Endothelial cell of umbilical vein (primary cell): ENCODE measurements at regions not wholly inside any gene's neighbourhood (a gene's known extent, or its start where the extent isn't known, plus 50 kb on each side); places are given as distances from the start of the nearest gene placed in this dataset.
"Not testable (repeated sequence)": the region's sequence is repeated elsewhere in the genome, so short reads cannot be mapped to it uniquely, and the experiment has no call there.

ENCODE experiments used
- BruUV-seq: library from RNA; stranded (reverse); fragments of 400-500 nt; replicated peaks from 2 replicates; lab custom pipeline; 2021; lab: Mats Ljungman, UMichigan
- CTCF ChIA-PET: fragments of 300-600, 350-600 bp; sonication (Branson Sonifier 250); formaldehyde crosslinking; loops from one replicate; lab custom pipeline; 2021; ENCODE audit warnings: antibody characterized with exemption, inconsistent platforms; lab: Charles Lee
- POLR2A ChIA-PET: fragments of 300-600, 350-600 bp; sonication (Branson Sonifier 250); formaldehyde crosslinking; loops from one replicate; lab custom pipeline; 2021; ENCODE audit warnings: antibody characterized with exemption, inconsistent platforms; lab: Charles Lee
- DNase-seq: peaks from one replicate; pipeline ENCODE4 v3.0.0-alpha.2; 2011; ENCODE audit warnings: low read depth, low spot score
- FAIRE-seq: peaks from 2 replicates; lab custom pipeline; 2011; peaks lifted over from hg19 to GRCh38; lab: Jason Lieb, UNC
- H2AFZ ChIP-seq: 2 replicates; pipeline ENCODE4 v1.6.0; 2012; ENCODE audit warnings: low read depth, low read length, control low read depth, inconsistent platforms
- H3K27ac ChIP-seq: 2 replicates; pipeline ENCODE4 v1.5.1; 2011; ENCODE audit warnings: low read depth, mild to moderate bottlenecking, control low read depth, low read length, moderate library complexity; ENCODE audit not compliant: insufficient read depth
- H3K27me3 ChIP-seq, 2 experiments: 2 replicates each; pipeline versions ENCODE4 v1.6.0 to v1.6.1; 2011; ENCODE audit warnings: low read length in 2 of 2, mixed read lengths in 1 of 2; ENCODE audit not compliant: control insufficient read depth in 2 of 2, insufficient read depth in 2 of 2
- H3K36me3 ChIP-seq, 2 experiments: 2 replicates in 1 of 2; 3 replicates in 1 of 2; pipeline ENCODE4 v1.5.1; 2011; ENCODE audit warnings: low read length in 2 of 2, mild to moderate bottlenecking in 1 of 2, moderate library complexity in 1 of 2; ENCODE audit not compliant: control insufficient read depth in 2 of 2, insufficient read depth in 2 of 2; ENCODE audit errors: extremely low read depth in 1 of 2
- H3K4me1 ChIP-seq: 3 replicates; pipeline ENCODE4 v1.5.1; 2011; ENCODE audit warnings: mild to moderate bottlenecking, low read length; ENCODE audit not compliant: control insufficient read depth, insufficient read depth; ENCODE audit errors: extremely low read depth
- H3K4me2 ChIP-seq: 2 replicates; pipeline ENCODE4 v1.6.1; 2011; ENCODE audit warnings: low read length, control low read depth, mixed read lengths; ENCODE audit not compliant: insufficient read depth
- H3K4me3 ChIP-seq, 3 experiments: fragments of 200-600 bp in 1 of 3; sonication (generic), shearing (Covaris generic) in 1 of 3; replicated peaks in 1 of 3; 2 replicates each; pipeline ENCODE4 v1.5.1; 2011 to 2016; ENCODE audit warnings: control low read depth in 3 of 3, low read length in 3 of 3, mild to moderate bottlenecking in 2 of 3, inconsistent platforms in 1 of 3, low read depth in 1 of 3, moderate library complexity in 1 of 3; ENCODE audit not compliant: insufficient read depth in 1 of 3
- H3K79me2 ChIP-seq: 2 replicates; pipeline ENCODE4 v1.6.0; 2012; ENCODE audit warnings: low read length, inconsistent platforms; ENCODE audit not compliant: control insufficient read depth, insufficient read depth
- H3K9ac ChIP-seq: replicated peaks from 2 replicates; pipeline ENCODE3; 2011; ENCODE audit warnings: low read length, control low read depth; ENCODE audit not compliant: insufficient read depth; ENCODE audit errors: extremely low read depth
- H3K9me1 ChIP-seq: replicated peaks from 3 replicates; pipeline ENCODE4 v1.6.0; 2011; ENCODE audit warnings: mild to moderate bottlenecking, low read length; ENCODE audit not compliant: control insufficient read depth, insufficient read depth; ENCODE audit errors: extremely low read depth
- H3K9me3 ChIP-seq: replicated peaks from 2 replicates; pipeline ENCODE4 v1.5.1; 2012; ENCODE audit warnings: low read length, inconsistent platforms; ENCODE audit not compliant: control insufficient read depth, insufficient read depth
- H4K20me1 ChIP-seq: replicated peaks from 2 replicates; pipeline ENCODE3; 2011; ENCODE audit warnings: mild to moderate bottlenecking, low read length; ENCODE audit not compliant: control insufficient read depth, insufficient read depth; ENCODE audit errors: extremely low read depth
- EZH2 ChIP-seq: IDR thresholded peaks from 2 replicates; pipeline ENCODE4 v1.6.1; 2012; ENCODE audit warnings: borderline replicate concordance, low read depth, mild to moderate bottlenecking, moderate library complexity, low read length, inconsistent platforms; ENCODE audit not compliant: severe bottlenecking
- FOS ChIP-seq: IDR thresholded peaks from 2 replicates; pipeline ENCODE4 v1.6.1; 2011; ENCODE audit warnings: mild to moderate bottlenecking, low read length, moderate library complexity, borderline replicate concordance; ENCODE audit not compliant: insufficient read depth
- GATA2 ChIP-seq: IDR thresholded peaks from 2 replicates; pipeline ENCODE4 v1.7.0; 2011; ENCODE audit warnings: low read depth, mild to moderate bottlenecking, moderate library complexity, mixed read lengths, low read length; ENCODE audit not compliant: insufficient read length, insufficient read depth
- JUN ChIP-seq: IDR thresholded peaks from 2 replicates; pipeline ENCODE4 v1.6.1; 2011; ENCODE audit warnings: borderline replicate concordance, low read depth; ENCODE audit not compliant: insufficient read length, insufficient read depth
- MYC ChIP-seq: IDR thresholded peaks from one replicate; pipeline ENCODE4 v1.6.1; 2011; ENCODE audit warnings: mild to moderate bottlenecking, low read depth, low read length
- POLR2A ChIP-seq: IDR thresholded peaks from 2 replicates; pipeline ENCODE4 v1.6.1; 2012; ENCODE audit warnings: low read depth, mild to moderate bottlenecking, control low read depth, low read length
- POLR2AphosphoS5 ChIP-seq: IDR thresholded peaks from 2 replicates; pipeline ENCODE4 v1.6.1; 2012; ENCODE audit warnings: low read depth, mild to moderate bottlenecking, control low read depth, low read length, moderate library complexity; ENCODE audit not compliant: insufficient read depth
- dilution Hi-C: fragments of 300-500 bp; cut with MboI; formaldehyde crosslinking; loops from one replicate; pipeline ENCODE4 v1.15.0; 2019; ENCODE audit warnings: low sequenced_read_pairs; ENCODE audit not compliant: extremely low pct_ligation_motif_present
- intact Hi-C: fragments of 100-400 bp; cut with micrococcal nuclease; formaldehyde crosslinking; loops from one replicate; pipeline ENCODE4 v1.10.0; 2022
- TF ChIP-seq, protein P1 (sequence below), 2 donors: IDR thresholded peaks; 1 replicate in 1 of 2; 2 replicates in 1 of 2; pipeline ENCODE4 v1.5.1; 2011; ENCODE audit warnings: low read length in 2 of 2, mild to moderate bottlenecking in 2 of 2, moderate library complexity in 2 of 2, control low read depth in 1 of 2, inconsistent platforms in 1 of 2, low read depth in 1 of 2; ENCODE audit not compliant: insufficient read depth in 1 of 2; ENCODE audit errors: extremely low read depth in 1 of 2
- TF ChIP-seq, protein P2 (sequence below): IDR thresholded peaks from 2 replicates; pipeline ENCODE4 v1.6.1; 2011; ENCODE audit not compliant: insufficient read depth, insufficient read length

DNA sequence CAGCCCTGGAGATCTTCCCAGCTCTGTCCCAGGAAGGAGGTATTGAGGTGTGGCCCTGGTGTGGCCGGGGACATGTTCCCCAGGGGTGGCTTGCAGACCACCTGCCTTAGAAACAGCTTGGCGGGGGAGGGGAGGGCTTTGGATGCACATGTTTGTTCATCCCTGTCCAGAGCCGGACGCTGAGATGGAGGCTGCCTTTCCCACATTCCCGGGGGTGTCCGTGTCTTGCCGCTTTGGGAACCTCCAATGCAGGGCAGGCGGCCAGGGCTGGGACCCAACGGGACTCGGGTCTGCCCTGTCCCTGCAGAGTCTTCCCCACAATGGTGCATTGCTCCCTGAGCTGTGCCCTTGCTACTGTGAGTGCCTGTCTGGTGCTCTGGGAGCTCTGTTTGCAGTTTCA lies 319.5 kb upstream of the SFSWAP start:
- no peak overlapping the region for H3K27ac ChIP-seq
- TF ChIP-seq MYC (no peak), FOS (no peak), POLR2A (no peak), EZH2 (no peak), JUN (no peak), GATA2 (no peak), POLR2AphosphoS5 (no peak)
- TF ChIP-seq, protein P1, sequence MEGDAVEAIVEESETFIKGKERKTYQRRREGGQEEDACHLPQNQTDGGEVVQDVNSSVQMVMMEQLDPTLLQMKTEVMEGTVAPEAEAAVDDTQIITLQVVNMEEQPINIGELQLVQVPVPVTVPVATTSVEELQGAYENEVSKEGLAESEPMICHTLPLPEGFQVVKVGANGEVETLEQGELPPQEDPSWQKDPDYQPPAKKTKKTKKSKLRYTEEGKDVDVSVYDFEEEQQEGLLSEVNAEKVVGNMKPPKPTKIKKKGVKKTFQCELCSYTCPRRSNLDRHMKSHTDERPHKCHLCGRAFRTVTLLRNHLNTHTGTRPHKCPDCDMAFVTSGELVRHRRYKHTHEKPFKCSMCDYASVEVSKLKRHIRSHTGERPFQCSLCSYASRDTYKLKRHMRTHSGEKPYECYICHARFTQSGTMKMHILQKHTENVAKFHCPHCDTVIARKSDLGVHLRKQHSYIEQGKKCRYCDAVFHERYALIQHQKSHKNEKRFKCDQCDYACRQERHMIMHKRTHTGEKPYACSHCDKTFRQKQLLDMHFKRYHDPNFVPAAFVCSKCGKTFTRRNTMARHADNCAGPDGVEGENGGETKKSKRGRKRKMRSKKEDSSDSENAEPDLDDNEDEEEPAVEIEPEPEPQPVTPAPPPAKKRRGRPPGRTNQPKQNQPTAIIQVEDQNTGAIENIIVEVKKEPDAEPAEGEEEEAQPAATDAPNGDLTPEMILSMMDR (IDR thresholded peaks at IDR 0.05; ENCODE audit: extremely low read depth in 1 of 2, insufficient read depth in 1 of 2, low read depth in 1 of 2, low read length in 2 of 2): no peak
- TF ChIP-seq, protein P2, sequence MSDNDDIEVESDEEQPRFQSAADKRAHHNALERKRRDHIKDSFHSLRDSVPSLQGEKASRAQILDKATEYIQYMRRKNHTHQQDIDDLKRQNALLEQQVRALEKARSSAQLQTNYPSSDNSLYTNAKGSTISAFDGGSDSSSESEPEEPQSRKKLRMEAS: no peak

DNA sequence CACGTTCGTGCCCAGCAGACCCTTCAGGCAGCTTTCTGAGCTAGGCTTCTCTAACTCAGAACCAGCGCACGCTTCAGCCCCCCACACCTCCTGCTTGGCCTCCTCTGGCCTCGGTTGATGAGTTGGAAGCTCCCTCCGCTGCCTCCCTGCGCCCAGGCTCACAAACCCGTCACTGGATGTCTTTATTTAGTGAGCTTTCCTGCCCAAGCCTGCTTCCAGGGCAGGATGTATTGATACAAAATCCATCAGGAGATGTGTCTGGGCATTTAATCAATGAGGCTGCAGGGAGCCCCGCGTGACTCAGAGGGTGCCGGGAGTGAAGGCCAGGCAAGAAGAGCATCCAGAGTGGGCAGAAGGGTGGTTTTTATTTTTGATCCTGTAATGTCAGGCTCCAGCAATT lies 316.1 kb upstream of the SFSWAP start:
- DNase-seq, H3K4me3 ChIP-seq, H3K36me3 ChIP-seq, H3K9ac ChIP-seq, H3K9me3 ChIP-seq, FAIRE-seq, H3K4me1 ChIP-seq, H2AFZ ChIP-seq, POLR2A ChIA-PET, H3K79me2 ChIP-seq, H3K27me3 ChIP-seq, H4K20me1 ChIP-seq, BruUV-seq, dilution Hi-C loops, intact Hi-C loops, CTCF ChIA-PET, H3K9me1 ChIP-seq, H3K27ac ChIP-seq, H3K4me2 ChIP-seq: not testable (repeated sequence)

More for the DNA sequence above, 319.5 kb upstream of the SFSWAP start:
- H3K9me3 ChIP-seq: no peaks in the 10 kb centered on the region
- H3K27me3 ChIP-seq: no peaks in the 10 kb centered on the region
- ChIA-PET POLR2A (no interaction called here), CTCF (no interaction called here)
- intact Hi-C loops (no loop called here), dilution Hi-C loops (no loop called here)
- H3K36me3 ChIP-seq: no peaks in the 10 kb centered on the region
- FAIRE-seq (no peak), DNase-seq (no peak)
- no peak overlapping the region for H2AFZ ChIP-seq
- no peaks in the 10 kb centered on the region for H3K79me2 ChIP-seq
- no peak overlapping the region for H3K9ac ChIP-seq
- no peaks in the 10 kb centered on the region for H4K20me1 ChIP-seq
- H3K4me2 ChIP-seq: no peak overlapping the region
- no TSS peak for BruUV-seq
- no peaks in the 10 kb centered on the region for H3K4me1 ChIP-seq
- H3K4me3 ChIP-seq: no peak overlapping the region
- no peaks in the 10 kb centered on the region for H3K9me1 ChIP-seq

DNA sequence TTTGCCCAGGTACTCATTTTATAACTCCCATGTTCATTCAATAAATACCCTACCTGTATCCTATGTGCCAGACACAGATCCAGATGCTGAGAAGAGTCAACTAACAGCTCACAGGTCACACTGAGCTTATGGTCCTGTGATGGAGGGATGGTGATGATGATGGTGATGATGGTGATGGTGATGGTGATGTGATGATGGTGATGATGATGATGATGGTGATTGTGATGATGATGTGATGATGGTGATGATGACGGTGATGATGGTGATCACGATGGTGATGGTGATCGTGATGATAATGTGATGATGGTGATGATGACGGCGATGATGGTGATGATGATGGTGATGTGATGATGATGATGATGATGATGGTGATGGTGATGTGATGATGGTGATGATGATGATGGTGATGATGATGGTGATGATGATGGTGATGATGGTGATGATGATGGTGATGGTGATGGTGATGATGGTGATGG lies 315.6 kb upstream of the SFSWAP start:
- POLR2A ChIA-PET, H3K9me1 ChIP-seq, H3K4me3 ChIP-seq, H3K9ac ChIP-seq, H3K79me2 ChIP-seq, H3K27ac ChIP-seq, DNase-seq, intact Hi-C loops, dilution Hi-C loops, H4K20me1 ChIP-seq, H3K36me3 ChIP-seq, BruUV-seq, CTCF ChIA-PET, H2AFZ ChIP-seq, H3K4me1 ChIP-seq, FAIRE-seq, H3K4me2 ChIP-seq, H3K9me3 ChIP-seq, H3K27me3 ChIP-seq: not testable (repeated sequence)
